ENCODE measurements at regions not wholly inside any gene's neighbourhood (a gene's known extent, or its start where the extent isn't known, plus 50 kb on each side); places are given as distances from the start of the nearest gene placed in this dataset.
"Not testable (repeated sequence)": the region's sequence is repeated elsewhere in the genome, so short reads cannot be mapped to it uniquely, and the experiment has no call there.

- no peak for DNase-seq
These were observed 155.2 kb upstream of the NRP1 start for GRCh38 chr10:33489501-33490176.

GRCh38 chr10:33487014-33487776, 152.7 kb upstream of the NRP1 start:
- DNase-seq: no peak

- DNase-seq: no peak
These were observed 150.8 kb upstream of the NRP1 start for GRCh38 chr10:33485276-33485675.

GRCh38 chr10:33484787-33485186, 150.3 kb upstream of the NRP1 start:
- no peak for DNase-seq

GRCh38 chr10:33483816-33484190, 149.3 kb upstream of the NRP1 start:
- DNase-seq: no peak

GRCh38 chr10:33483124-33483815, 148.8 kb upstream of the NRP1 start:
- DNase-seq: peak; percentile 13

- no peak for DNase-seq
These were observed 148.0 kb upstream of the NRP1 start for GRCh38 chr10:33482486-33482885.

GRCh38 chr10:33481184-33481583, 146.7 kb upstream of the NRP1 start:
- no peak for DNase-seq

GRCh38 chr10:33480417-33480816, 145.9 kb upstream of the NRP1 start:
- not testable (repeated sequence) for DNase-seq

GRCh38 chr10:33478675-33479125, 144.2 kb upstream of the NRP1 start:
- no peak for DNase-seq

- DNase-seq: no peak
These were observed 143.7 kb upstream of the NRP1 start for GRCh38 chr10:33478089-33478674.

GRCh38 chr10:33477291-33478088, 143.0 kb upstream of the NRP1 start:
- no peak for DNase-seq

GRCh38 chr10:33476757-33477273, 142.3 kb upstream of the NRP1 start:
- DNase-seq: no peak

- no peak for DNase-seq
These were observed 139.2 kb upstream of the NRP1 start for GRCh38 chr10:33473688-33474087.

- DNase-seq: not testable (repeated sequence)
These were observed 133.5 kb upstream of the NRP1 start for GRCh38 chr10:33468006-33468405.

GRCh38 chr10:33465747-33466146, 131.3 kb upstream of the NRP1 start:
- no peak for DNase-seq

GRCh38 chr10:33463011-33463410, 128.5 kb upstream of the NRP1 start:
- no peak for DNase-seq

- no peak for DNase-seq
These were observed 126.8 kb upstream of the NRP1 start for GRCh38 chr10:33461295-33461640.

- no peak for DNase-seq
These were observed 126.2 kb upstream of the NRP1 start for GRCh38 chr10:33460505-33461294.

GRCh38 chr10:33459602-33460001, 125.1 kb upstream of the NRP1 start:
- DNase-seq: no peak

GRCh38 chr10:33455029-33455428, 120.6 kb upstream of the NRP1 start:
- DNase-seq: no peak

GRCh38 chr10:33454554-33454953, 120.1 kb upstream of the NRP1 start:
- no peak for DNase-seq

All from NCI-H2029 (cell line).